PFSK-1 (cell line): ENCODE measurements at regions not wholly inside any gene's neighbourhood (a gene's known extent, or its start where the extent isn't known, plus 50 kb on each side); places are given as distances from the start of the nearest gene placed in this dataset.

Experiments used
- FOXP2 ChIP-seq: optimal IDR thresholded peaks from 2 replicates; pipeline ENCODE3; 2011; ENCODE audit warnings: borderline replicate concordance, control low read depth, inconsistent platforms; ENCODE audit not compliant: insufficient read depth; ENCODE audit errors: extremely low read length, extremely low read depth
- POLR2AphosphoS5 ChIP-seq: IDR thresholded peaks from 2 replicates; pipeline ENCODE4 v1.6.1; 2012; ENCODE audit warnings: low read depth, mild to moderate bottlenecking, control low read depth, low read length, moderate library complexity
- REST ChIP-seq, 2 experiments: IDR thresholded peaks; 2 replicates each; pipeline versions ENCODE4 v1.6.1 to v1.8.0; 2011 to 2012; ENCODE audit warnings: low read depth in 2 of 2, low read length in 2 of 2, control low read depth in 1 of 2, inconsistent platforms in 1 of 2, mild to moderate bottlenecking in 1 of 2, moderate library complexity in 1 of 2; ENCODE audit not compliant: insufficient read depth in 1 of 2
- SIN3A ChIP-seq: IDR thresholded peaks from 2 replicates; pipeline ENCODE4 v1.6.1; 2012; ENCODE audit warnings: mild to moderate bottlenecking, low read length, moderate library complexity, borderline replicate concordance; ENCODE audit not compliant: insufficient read depth
- TAF1 ChIP-seq: IDR thresholded peaks from 2 replicates; pipeline ENCODE4 v1.6.1; 2012; ENCODE audit warnings: low read length, control low read depth, borderline replicate concordance; ENCODE audit not compliant: insufficient read depth

GRCh38 chr19:31962561-31962996 is 382.8 kb upstream of the ZNF507 start:
- no peak for TF ChIP-seq FOXP2
- TF ChIP-seq TAF1: no peak
- no peak for TF ChIP-seq SIN3A
- no peak for TF ChIP-seq POLR2AphosphoS5
- TF ChIP-seq REST (IDR thresholded peaks at IDR 0.05; ENCODE audit: insufficient read depth in 1 of 2, low read depth in 2 of 2, low read length in 2 of 2): no peak

GRCh38 chr19:31963746-31964145 is 381.7 kb upstream of the ZNF507 start:
- TF ChIP-seq SIN3A (no peak), REST (IDR thresholded peaks at IDR 0.05; ENCODE audit: insufficient read depth in 1 of 2, low read depth in 2 of 2, low read length in 2 of 2) (no peak), POLR2AphosphoS5 (no peak), FOXP2 (no peak), TAF1 (no peak)

- TF ChIP-seq TAF1 (no peak), SIN3A (no peak), POLR2AphosphoS5 (no peak), FOXP2 (no peak), REST (IDR thresholded peaks at IDR 0.05; ENCODE audit: insufficient read depth in 1 of 2, low read depth in 2 of 2, low read length in 2 of 2) (no peak)
Observed at GRCh38 chr19:31969016-31969415, 376.4 kb upstream of the ZNF507 start.

GRCh38 chr19:31970027-31970461 is 375.4 kb upstream of the ZNF507 start:
- TF ChIP-seq REST (IDR thresholded peaks at IDR 0.05; ENCODE audit: insufficient read depth in 1 of 2, low read depth in 2 of 2, low read length in 2 of 2) (no peak), SIN3A (no peak), FOXP2 (no peak), POLR2AphosphoS5 (no peak), TAF1 (no peak)

- TF ChIP-seq POLR2AphosphoS5: no peak
- TF ChIP-seq FOXP2: no peak
- TF ChIP-seq REST (IDR thresholded peaks at IDR 0.05; ENCODE audit: insufficient read depth in 1 of 2, low read depth in 2 of 2, low read length in 2 of 2): no peak
- no peak for TF ChIP-seq SIN3A
- TF ChIP-seq TAF1: no peak
Observed at GRCh38 chr19:31974290-31974689, 371.1 kb upstream of the ZNF507 start.
